OCI-LY3 (cell line): ENCODE measurements at regions not wholly inside any gene's neighbourhood (a gene's known extent, or its start where the extent isn't known, plus 50 kb on each side); places are given as distances from the start of the nearest gene placed in this dataset.

ENCODE experiments used
- EZH2phosphoT487 ChIP-seq: fragments of 200-600 bp; shearing (Covaris generic); IDR thresholded peaks from 2 replicates; pipeline ENCODE4 v1.6.1; 2018; ENCODE audit warnings: antibody characterized with exemption, mixed run types, low read depth
- TF ChIP-seq, protein P1 (sequence below): fragments of 200-600, 300-600 bp; sonication (generic); IDR thresholded peaks from 2 replicates; pipeline ENCODE4 v1.5.1; 2014; ENCODE audit warnings: antibody characterized with exemption, low read length, low read depth

- TF ChIP-seq, protein P1, sequence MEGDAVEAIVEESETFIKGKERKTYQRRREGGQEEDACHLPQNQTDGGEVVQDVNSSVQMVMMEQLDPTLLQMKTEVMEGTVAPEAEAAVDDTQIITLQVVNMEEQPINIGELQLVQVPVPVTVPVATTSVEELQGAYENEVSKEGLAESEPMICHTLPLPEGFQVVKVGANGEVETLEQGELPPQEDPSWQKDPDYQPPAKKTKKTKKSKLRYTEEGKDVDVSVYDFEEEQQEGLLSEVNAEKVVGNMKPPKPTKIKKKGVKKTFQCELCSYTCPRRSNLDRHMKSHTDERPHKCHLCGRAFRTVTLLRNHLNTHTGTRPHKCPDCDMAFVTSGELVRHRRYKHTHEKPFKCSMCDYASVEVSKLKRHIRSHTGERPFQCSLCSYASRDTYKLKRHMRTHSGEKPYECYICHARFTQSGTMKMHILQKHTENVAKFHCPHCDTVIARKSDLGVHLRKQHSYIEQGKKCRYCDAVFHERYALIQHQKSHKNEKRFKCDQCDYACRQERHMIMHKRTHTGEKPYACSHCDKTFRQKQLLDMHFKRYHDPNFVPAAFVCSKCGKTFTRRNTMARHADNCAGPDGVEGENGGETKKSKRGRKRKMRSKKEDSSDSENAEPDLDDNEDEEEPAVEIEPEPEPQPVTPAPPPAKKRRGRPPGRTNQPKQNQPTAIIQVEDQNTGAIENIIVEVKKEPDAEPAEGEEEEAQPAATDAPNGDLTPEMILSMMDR, result no peak
- TF ChIP-seq EZH2phosphoT487, result no peak
These were observed 116.5 kb upstream of the IQCM start for GRCh38 chr4:149932188-149932587.
